GM13976 (cell line): ENCODE measurements at regions not wholly inside any gene's neighbourhood (a gene's known extent, or its start where the extent isn't known, plus 50 kb on each side); places are given as distances from the start of the nearest gene placed in this dataset.

Experiments
- DNase-seq: peaks from one replicate; pipeline ENCODE4 v3.0.0; 2012; ENCODE audit warnings: low spot score
- CTCF ChIP-seq: IDR thresholded peaks from 2 replicates; pipeline ENCODE4 v1.5.1; 2012; ENCODE audit warnings: borderline replicate concordance, mild to moderate bottlenecking; ENCODE audit not compliant: insufficient read depth; ENCODE audit errors: extremely low read depth, missing control alignments, control extremely low read depth
- in situ Hi-C: fragments of 300-500 bp; cut with MboI; formaldehyde crosslinking; loops from one replicate; pipeline ENCODE4 v1.12.0; 2022; ENCODE audit warnings: low sequenced_read_pairs, mixed read lengths, inconsistent platforms; ENCODE audit not compliant: unreplicated experiment

- in situ Hi-C loops = no loop called here
- no peak for DNase-seq
- TF ChIP-seq CTCF = no peak
Measured at GRCh38 chr2:226631671-226632070, 167.9 kb downstream of the IRS1 start.

- in situ Hi-C loops = no loop called here
- no peak for DNase-seq
- TF ChIP-seq CTCF = no peak
Measured at GRCh38 chr2:226631187-226631586, 168.4 kb downstream of the IRS1 start.

- no peak for DNase-seq
- TF ChIP-seq CTCF = no peak
- in situ Hi-C loops = no loop called here
Measured at GRCh38 chr2:226625946-226626345, 173.7 kb downstream of the IRS1 start.

- in situ Hi-C loops = no loop called here
- DNase-seq = no peak
- TF ChIP-seq CTCF = no peak
Measured at GRCh38 chr2:226623587-226624368, 175.8 kb downstream of the IRS1 start.

- no peak for TF ChIP-seq CTCF
- no peak for DNase-seq
- in situ Hi-C loops = no loop called here
Measured at GRCh38 chr2:226622484-226622883, 177.1 kb downstream of the IRS1 start.

GRCh38 chr2:226620176-226620575 is 179.4 kb downstream of the IRS1 start:
- DNase-seq = no peak
- in situ Hi-C loops = no loop called here
- no peak for TF ChIP-seq CTCF
